NB4 (cell line): ENCODE measurements at regions not wholly inside any gene's neighbourhood (a gene's known extent, or its start where the extent isn't known, plus 50 kb on each side); places are given as distances from the start of the nearest gene placed in this dataset.

Experiments
- DNase-seq: peaks from one replicate; pipeline ENCODE4 v3.0.0; 2010; ENCODE audit warnings: low read depth
- H3K4me3 ChIP-seq: one replicate; pipeline ENCODE4 v1.5.1; 2011; ENCODE audit warnings: mild to moderate bottlenecking, low read depth, low read length, moderate library complexity
- MYC ChIP-seq: IDR thresholded peaks from 2 replicates; pipeline ENCODE4 v1.6.1; 2011; ENCODE audit warnings: low read depth, low read length
- POLR2A ChIP-seq: IDR thresholded peaks from 2 replicates; pipeline ENCODE4 v1.6.1; 2011; ENCODE audit warnings: mild to moderate bottlenecking; ENCODE audit not compliant: insufficient read length; ENCODE audit errors: extremely low read depth
- TF ChIP-seq, protein P1 (sequence below): IDR thresholded peaks from 2 replicates; pipeline ENCODE4 v1.6.1; 2011; ENCODE audit warnings: low read depth, low read length
- TF ChIP-seq, protein P2 (sequence below): IDR thresholded peaks from one replicate; pipeline ENCODE4 v1.5.1; 2012; ENCODE audit warnings: low read depth, low read length

DNA sequence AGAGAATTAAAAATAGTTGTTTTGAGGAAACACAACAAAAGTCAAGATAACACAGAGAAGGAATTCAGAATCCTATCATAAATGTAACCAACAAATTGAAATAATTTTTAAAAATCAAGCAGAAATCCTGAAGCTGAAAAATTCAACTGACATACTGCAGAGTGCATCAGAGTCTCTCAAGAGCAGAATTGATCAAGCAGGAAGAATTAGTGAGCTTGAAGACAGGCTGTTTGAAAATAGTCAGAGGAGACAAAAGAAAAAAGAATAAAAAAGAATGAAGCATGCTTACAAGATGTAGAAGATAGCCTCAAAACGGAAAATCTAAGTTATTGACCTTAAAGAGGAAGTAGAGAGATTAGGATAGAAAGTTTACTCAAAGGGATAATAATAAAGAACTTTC, 65.8 kb upstream of the PPP2R5C start:
- no peak for DNase-seq
- no peak overlapping the region for H3K4me3 ChIP-seq
- TF ChIP-seq MYC: no peak

DNA sequence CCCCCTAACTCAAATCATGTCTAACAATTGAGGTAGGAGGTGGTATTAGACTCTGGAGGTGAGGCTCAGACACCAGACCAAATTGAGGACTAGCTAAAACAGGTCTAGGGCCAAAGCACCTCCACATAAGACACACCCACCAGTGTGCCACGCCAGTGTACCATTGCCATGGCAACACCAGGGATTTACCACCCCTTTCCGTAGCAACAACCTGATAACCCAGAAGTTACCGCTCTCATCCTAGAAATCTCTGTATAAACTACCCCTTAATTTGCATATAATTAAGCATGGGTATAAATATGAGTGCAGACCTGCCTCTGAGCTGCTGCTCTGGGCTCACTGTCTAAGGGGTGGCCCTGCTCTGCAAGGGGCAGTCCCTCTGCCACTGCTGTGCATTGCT, 57.4 kb upstream of the PPP2R5C start:
- DNase-seq: no peak
- TF ChIP-seq MYC (no peak), POLR2A (no peak)
- TF ChIP-seq, protein P1, sequence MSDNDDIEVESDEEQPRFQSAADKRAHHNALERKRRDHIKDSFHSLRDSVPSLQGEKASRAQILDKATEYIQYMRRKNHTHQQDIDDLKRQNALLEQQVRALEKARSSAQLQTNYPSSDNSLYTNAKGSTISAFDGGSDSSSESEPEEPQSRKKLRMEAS: no peak
- TF ChIP-seq, protein P2, sequence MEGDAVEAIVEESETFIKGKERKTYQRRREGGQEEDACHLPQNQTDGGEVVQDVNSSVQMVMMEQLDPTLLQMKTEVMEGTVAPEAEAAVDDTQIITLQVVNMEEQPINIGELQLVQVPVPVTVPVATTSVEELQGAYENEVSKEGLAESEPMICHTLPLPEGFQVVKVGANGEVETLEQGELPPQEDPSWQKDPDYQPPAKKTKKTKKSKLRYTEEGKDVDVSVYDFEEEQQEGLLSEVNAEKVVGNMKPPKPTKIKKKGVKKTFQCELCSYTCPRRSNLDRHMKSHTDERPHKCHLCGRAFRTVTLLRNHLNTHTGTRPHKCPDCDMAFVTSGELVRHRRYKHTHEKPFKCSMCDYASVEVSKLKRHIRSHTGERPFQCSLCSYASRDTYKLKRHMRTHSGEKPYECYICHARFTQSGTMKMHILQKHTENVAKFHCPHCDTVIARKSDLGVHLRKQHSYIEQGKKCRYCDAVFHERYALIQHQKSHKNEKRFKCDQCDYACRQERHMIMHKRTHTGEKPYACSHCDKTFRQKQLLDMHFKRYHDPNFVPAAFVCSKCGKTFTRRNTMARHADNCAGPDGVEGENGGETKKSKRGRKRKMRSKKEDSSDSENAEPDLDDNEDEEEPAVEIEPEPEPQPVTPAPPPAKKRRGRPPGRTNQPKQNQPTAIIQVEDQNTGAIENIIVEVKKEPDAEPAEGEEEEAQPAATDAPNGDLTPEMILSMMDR: no peak
- no peak overlapping the region for H3K4me3 ChIP-seq

DNA sequence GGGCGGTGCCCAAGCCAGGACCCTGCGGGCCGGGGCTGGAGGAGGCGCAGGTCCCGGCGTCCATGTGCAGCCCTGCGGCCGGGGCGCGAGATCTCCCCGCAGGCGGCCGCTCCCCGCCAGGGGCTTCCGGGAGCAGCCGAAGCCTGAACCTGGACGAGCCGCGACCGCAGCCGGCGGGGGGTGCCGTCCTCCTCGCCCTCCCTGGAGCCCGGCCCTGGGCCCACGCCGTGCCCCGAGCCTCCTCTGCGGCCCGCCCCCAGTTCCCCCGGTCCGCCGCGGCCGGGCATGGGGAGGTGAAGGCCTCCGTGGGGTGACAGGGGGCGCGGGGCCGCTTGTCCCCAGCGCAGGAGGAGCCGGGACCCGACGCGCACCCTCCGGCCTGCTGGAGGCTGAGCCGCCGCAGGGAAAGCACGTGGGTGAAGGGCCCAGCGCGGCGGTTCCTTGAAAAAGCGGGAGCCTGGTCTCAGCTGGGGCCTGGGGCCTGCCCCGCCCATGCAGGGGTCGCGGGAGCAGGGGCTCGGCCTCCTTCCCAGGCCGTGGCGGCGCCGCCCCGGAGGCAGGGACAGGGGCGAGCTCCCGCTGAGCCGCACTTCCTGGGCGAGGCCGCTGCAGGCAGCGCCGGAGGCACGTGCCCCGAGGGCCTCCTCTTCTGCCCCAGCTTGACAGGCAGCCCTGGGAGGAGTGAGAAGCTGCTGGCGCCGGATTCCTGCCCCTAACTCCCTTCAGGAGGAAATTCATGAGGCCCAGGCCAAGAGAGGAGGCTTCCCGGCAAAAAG, 55.6 kb upstream of the PPP2R5C start:
- H3K4me3 ChIP-seq: no peak overlapping the region
- TF ChIP-seq MYC (peak; percentile 59; the same call in 1 of the 2 replicates), POLR2A (peak; percentile 26)
- TF ChIP-seq, protein P1: peak; percentile 83
- TF ChIP-seq, protein P2: no peak
- DNase-seq: peak; percentile 87

DNA sequence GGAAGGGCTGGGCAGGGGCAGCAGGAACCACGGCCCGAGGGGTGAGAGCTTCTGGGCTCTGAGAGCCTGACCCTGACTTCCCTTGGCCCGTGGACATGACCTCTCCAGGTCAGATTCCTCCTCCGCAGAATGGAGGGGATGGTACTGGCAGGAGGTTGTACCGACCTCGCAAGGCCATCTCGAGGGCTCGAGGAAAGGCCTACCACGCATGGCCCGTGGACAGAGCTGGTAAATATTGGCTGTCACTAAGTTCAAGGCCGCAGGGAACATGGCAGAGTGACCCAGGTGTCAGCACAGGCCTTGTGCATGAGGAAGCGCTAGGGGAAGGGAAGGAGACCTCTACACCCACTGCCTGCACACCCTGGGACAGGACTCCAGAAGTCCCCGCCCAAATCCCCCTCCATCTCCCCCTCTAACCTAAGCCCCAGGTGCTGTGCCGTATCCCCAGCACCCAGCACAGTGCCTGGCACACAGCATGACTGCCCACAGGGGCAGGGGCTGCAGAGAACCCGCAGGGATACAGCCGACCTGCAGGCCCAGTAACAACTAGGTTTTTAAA, 54.9 kb upstream of the PPP2R5C start:
- DNase-seq: no peak
- TF ChIP-seq, protein P1: no peak
- TF ChIP-seq POLR2A (no peak), MYC (no peak)
- no peak overlapping the region for H3K4me3 ChIP-seq

DNA sequence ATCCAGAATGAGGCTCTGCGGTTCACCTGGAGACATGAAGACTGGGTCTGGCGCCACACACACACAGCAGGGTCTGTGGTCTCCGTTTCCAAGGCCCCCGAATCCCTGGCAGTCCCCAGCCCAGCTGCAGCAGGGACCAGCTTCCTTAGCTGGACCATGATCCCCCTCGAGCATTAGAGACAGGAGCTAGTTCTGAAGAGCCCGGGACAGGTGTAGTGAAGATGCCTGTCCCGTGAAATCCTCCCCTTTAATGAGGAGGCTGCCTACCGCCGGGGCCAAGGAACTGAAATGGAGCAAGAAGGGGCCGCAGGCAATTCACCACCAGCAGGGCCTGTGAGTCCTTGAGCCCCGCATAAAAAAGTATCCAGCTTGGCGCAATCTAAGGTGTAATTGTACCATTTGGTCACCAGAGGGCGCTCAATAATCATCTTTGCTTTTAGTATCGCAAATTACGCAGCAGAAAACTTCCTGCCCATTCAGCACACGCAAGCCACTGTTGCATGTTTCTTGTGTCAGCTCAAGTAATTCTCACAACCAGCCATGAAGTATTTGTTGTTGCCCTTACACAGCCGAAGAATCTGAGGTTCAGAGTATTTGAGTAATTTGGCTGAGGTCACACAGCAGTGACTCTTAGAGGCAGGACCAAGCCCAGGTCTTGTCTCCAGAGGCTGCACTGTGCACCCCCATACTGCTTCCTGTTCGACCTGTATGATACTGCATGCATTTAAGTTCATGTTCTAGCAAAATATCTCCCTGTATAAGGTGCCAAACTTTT, 54.3 kb upstream of the PPP2R5C start:
- no peak overlapping the region for H3K4me3 ChIP-seq
- TF ChIP-seq, protein P2: peak; percentile 51
- TF ChIP-seq MYC (peak; percentile 59; the same call in 1 of the 2 replicates), POLR2A (no peak)
- TF ChIP-seq, protein P1: peak; percentile 37
- peak; percentile 89 for DNase-seq

DNA sequence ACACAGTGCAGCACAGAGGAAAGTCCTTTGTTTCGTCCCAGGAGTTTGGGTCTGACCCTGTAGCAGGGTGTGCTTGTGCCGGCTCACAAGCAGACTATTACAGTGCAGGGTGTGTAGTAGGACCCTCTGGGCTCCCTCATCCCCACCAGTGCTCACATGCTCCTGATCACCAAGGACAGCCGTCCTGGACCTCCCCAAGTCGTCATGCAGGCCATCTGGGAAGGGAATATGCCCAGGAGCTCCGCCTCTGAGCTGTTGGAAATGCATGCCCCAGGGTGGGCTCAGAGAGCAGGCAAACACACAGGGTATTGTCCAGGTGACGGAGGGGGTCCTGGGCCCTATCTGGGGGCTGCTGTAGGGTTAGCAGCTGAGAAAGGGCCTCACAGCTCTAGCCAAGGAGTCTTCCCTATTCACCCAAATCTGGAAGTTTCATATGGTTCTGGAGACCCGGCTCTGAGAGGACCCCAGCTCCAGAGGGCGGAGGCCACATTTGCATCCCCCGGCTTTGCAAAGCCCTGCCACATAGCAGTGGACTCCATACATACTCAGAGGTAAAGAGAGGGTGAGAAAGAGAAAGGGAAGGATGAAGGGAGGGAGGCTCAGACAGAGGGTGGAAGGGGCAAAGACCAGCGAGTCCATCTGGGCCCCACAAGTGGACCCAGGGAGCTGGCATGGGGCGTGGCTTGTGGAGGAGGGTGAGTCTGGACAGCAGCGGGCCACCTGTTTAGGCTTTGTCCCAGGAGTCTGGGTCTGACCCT, 53.5 kb upstream of the PPP2R5C start:
- no peak overlapping the region for H3K4me3 ChIP-seq
- DNase-seq: no peak
- TF ChIP-seq POLR2A (no peak), MYC (no peak)
- TF ChIP-seq, protein P2: no peak
- TF ChIP-seq, protein P1: no peak
